C4-2B (cell line): ENCODE measurements at regions not wholly inside any gene's neighbourhood (a gene's known extent, or its start where the extent isn't known, plus 50 kb on each side); places are given as distances from the start of the nearest gene placed in this dataset.
"Not testable (repeated sequence)": the region's sequence is repeated elsewhere in the genome, so short reads cannot be mapped to it uniquely, and the experiment has no call there.

Experiments
- CTCF ChIP-seq: fragments of 450-650 bp; conservative IDR thresholded peaks from 2 replicates; pipeline ENCODE4 v1.5.1; 2017; ENCODE audit warnings: mild to moderate bottlenecking
- ZFX ChIP-seq: fragments of 450-650 bp; IDR thresholded peaks from 2 replicates; pipeline ENCODE4 v1.6.1; 2017

- not testable (repeated sequence) for TF ChIP-seq CTCF, ZFX
These were observed 153.1 kb upstream of the PROK2 start for GRCh38 chr3:71938081-71938480.
